Astrocyte of the hippocampus (primary cell): ENCODE measurements at regions not wholly inside any gene's neighbourhood (a gene's known extent, or its start where the extent isn't known, plus 50 kb on each side); places are given as distances from the start of the nearest gene placed in this dataset.
"Not testable (repeated sequence)": the region's sequence is repeated elsewhere in the genome, so short reads cannot be mapped to it uniquely, and the experiment has no call there.

ENCODE experiments used
- DNase-seq: peaks from one replicate; pipeline ENCODE4 v3.0.0; 2011; ENCODE audit warnings: low read depth, low spot score

- DNase-seq: no peak
These were observed 253.7 kb downstream of the HNMT start for GRCh38 chr2:138217975-138218374.

- no peak for DNase-seq
These were observed 254.1 kb downstream of the HNMT start for GRCh38 chr2:138218397-138218796.

GRCh38 chr2:138219961-138220360, 255.7 kb downstream of the HNMT start:
- no peak for DNase-seq

GRCh38 chr2:138221358-138221757, 257.1 kb downstream of the HNMT start:
- DNase-seq: no peak

GRCh38 chr2:138223319-138223718, 259.0 kb downstream of the HNMT start:
- DNase-seq: peak; percentile 37

- no peak for DNase-seq
These were observed 262.9 kb downstream of the HNMT start for GRCh38 chr2:138227195-138227594.

- no peak for DNase-seq
These were observed 263.8 kb downstream of the HNMT start for GRCh38 chr2:138228101-138228500.

GRCh38 chr2:138234265-138234664, 267.3 kb upstream of the SPOPL start:
- no peak for DNase-seq

GRCh38 chr2:138235041-138235440, 266.5 kb upstream of the SPOPL start:
- DNase-seq: no peak

GRCh38 chr2:138236142-138236541, 265.4 kb upstream of the SPOPL start:
- no peak for DNase-seq

GRCh38 chr2:138237667-138238384, 263.7 kb upstream of the SPOPL start:
- no peak for DNase-seq

GRCh38 chr2:138238908-138239307, 262.7 kb upstream of the SPOPL start:
- DNase-seq: no peak

- peak; percentile 53 for DNase-seq
These were observed 261.6 kb upstream of the SPOPL start for GRCh38 chr2:138239902-138240491.

GRCh38 chr2:138243372-138243771, 258.2 kb upstream of the SPOPL start:
- no peak for DNase-seq

- DNase-seq: peak; percentile 17
These were observed 257.1 kb upstream of the SPOPL start for GRCh38 chr2:138244501-138244925.

GRCh38 chr2:138245310-138245709, 256.3 kb upstream of the SPOPL start:
- no peak for DNase-seq

- DNase-seq: no peak
These were observed 254.3 kb upstream of the SPOPL start for GRCh38 chr2:138247302-138247701.

GRCh38 chr2:138249207-138249606, 252.4 kb upstream of the SPOPL start:
- DNase-seq: no peak

GRCh38 chr2:138250843-138251320, 250.7 kb upstream of the SPOPL start:
- not testable (repeated sequence) for DNase-seq

- DNase-seq: no peak
These were observed 249.0 kb upstream of the SPOPL start for GRCh38 chr2:138252587-138252986.

GRCh38 chr2:138255670-138256069, 245.9 kb upstream of the SPOPL start:
- DNase-seq: no peak

- peak; percentile 54 for DNase-seq
These were observed 234.2 kb upstream of the SPOPL start for GRCh38 chr2:138267161-138267901.

GRCh38 chr2:138267902-138268254, 233.7 kb upstream of the SPOPL start:
- peak; percentile 22 for DNase-seq
